ENCODE measurements at regions not wholly inside any gene's neighbourhood (a gene's known extent, or its start where the extent isn't known, plus 50 kb on each side); places are given as distances from the start of the nearest gene placed in this dataset.

GRCh38 chr22:34917239-34917638, 148.7 kb upstream of the ISX start:
- no peaks in the 10 kb centered on the region for H3K9me3 ChIP-seq (ENCODE audit: low read length)
- 1% methylated on average over 5 of the region's 5 CpGs for WGBS (ENCODE audit: low lambda C conversion rate)
- no peak overlapping the region for H3K4me2 ChIP-seq (ENCODE audit: low read depth, low read length)
- H3K36me3 ChIP-seq (replicated peaks in 1 of 2; ENCODE audit: control insufficient read depth in 1 of 2, insufficient read depth in 2 of 2, low read length in 2 of 2) = no peaks in the 10 kb centered on the region
- no TSS peak for BruUV-seq (replicated peaks)
- DNase-seq (ENCODE audit: low spot score) (no peak), FAIRE-seq (no peak), ATAC-seq (no peak)
- TF ChIP-seq ZNF615 (CRISPR knock-in tag; IDR thresholded peaks at IDR 0.05; ENCODE audit: borderline replicate concordance) = no peak
- TF ChIP-seq, protein P1, sequence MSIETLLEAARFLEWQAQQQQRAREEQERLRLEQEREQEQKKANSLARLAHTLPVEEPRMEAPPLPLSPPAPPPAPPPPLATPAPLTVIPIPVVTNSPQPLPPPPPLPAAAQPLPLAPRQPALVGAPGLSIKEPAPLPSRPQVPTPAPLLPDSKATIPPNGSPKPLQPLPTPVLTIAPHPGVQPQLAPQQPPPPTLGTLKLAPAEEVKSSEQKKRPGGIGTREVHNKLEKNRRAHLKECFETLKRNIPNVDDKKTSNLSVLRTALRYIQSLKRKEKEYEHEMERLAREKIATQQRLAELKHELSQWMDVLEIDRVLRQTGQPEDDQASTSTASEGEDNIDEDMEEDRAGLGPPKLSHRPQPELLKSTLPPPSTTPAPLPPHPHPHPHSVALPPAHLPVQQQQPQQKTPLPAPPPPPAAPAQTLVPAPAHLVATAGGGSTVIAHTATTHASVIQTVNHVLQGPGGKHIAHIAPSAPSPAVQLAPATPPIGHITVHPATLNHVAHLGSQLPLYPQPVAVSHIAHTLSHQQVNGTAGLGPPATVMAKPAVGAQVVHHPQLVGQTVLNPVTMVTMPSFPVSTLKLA (IDR thresholded peaks at IDR 0.05) = peak; percentile 82
- no peak overlapping the region for H3K27ac ChIP-seq (ENCODE audit: extremely low read length, insufficient read depth, low read length)
- no peak overlapping the region for H3K9ac ChIP-seq (ENCODE audit: insufficient read depth, low read depth, low read length)
- CTCF ChIA-PET (ENCODE audit: low intra/inter-chr PET ratio, low total read pairs) = no interaction called here
- no peak overlapping the region for H3K4me3 ChIP-seq (replicated peaks in 1 of 3; ENCODE audit: insufficient read depth in 1 of 3, low read depth in 2 of 3, low read length in 3 of 3)
- POLR2A ChIA-PET = no interaction called here
- intact Hi-C loops (cut with micrococcal nuclease; ENCODE audit: unreplicated experiment) (no loop called here), in situ Hi-C loops (cut with HindIII; ENCODE audit: extremely low pct_ligation_motif_present, low pct_unique_long_range_greater_than_20kb) (no loop called here)
- no peaks in the 10 kb centered on the region for H3K27me3 ChIP-seq (ENCODE audit: control insufficient read depth in 1 of 2, insufficient read depth in 2 of 2, low read length in 2 of 2)
- no peaks in the 10 kb centered on the region for H3K4me1 ChIP-seq (ENCODE audit: insufficient read depth, low read length)
- no peaks in the 10 kb centered on the region for H3K79me2 ChIP-seq (ENCODE audit: insufficient read depth, low read length)
- H2AFZ ChIP-seq (ENCODE audit: low read length) = no peak overlapping the region
- H4K20me1 ChIP-seq (ENCODE audit: insufficient read depth, low read length) = no peaks in the 10 kb centered on the region

GRCh38 chr22:34931026-34931425, 134.9 kb upstream of the ISX start:
- ChIA-PET CTCF (ENCODE audit: low intra/inter-chr PET ratio, low total read pairs) (no interaction called here), POLR2A (no interaction called here)
- Histone ChIP-seq H2AFZ (ENCODE audit: low read length) (no peak overlapping the region), H3K4me3 (replicated peaks in 1 of 3; ENCODE audit: insufficient read depth in 1 of 3, low read depth in 2 of 3, low read length in 3 of 3) (no peak overlapping the region), H3K9ac (ENCODE audit: insufficient read depth, low read depth, low read length) (no peak overlapping the region), H3K27me3 (ENCODE audit: control insufficient read depth in 1 of 2, insufficient read depth in 2 of 2, low read length in 2 of 2) (no peaks in the 10 kb centered on the region; a peak in 3 of 5 replicates), H3K79me2 (ENCODE audit: insufficient read depth, low read length) (no peaks in the 10 kb centered on the region), H3K9me3 (ENCODE audit: low read length) (no peaks in the 10 kb centered on the region), H3K4me1 (ENCODE audit: insufficient read depth, low read length) (no peaks in the 10 kb centered on the region), H3K4me2 (ENCODE audit: low read depth, low read length) (no peak overlapping the region), H3K27ac (ENCODE audit: extremely low read length, insufficient read depth, low read length) (no peak overlapping the region), H3K36me3 (replicated peaks in 1 of 2; ENCODE audit: control insufficient read depth in 1 of 2, insufficient read depth in 2 of 2, low read length in 2 of 2) (no peaks in the 10 kb centered on the region), H4K20me1 (ENCODE audit: insufficient read depth, low read length) (no peaks in the 10 kb centered on the region)
- FAIRE-seq (no peak), ATAC-seq (no peak), DNase-seq (ENCODE audit: low spot score) (no peak)
- BruUV-seq (replicated peaks) = no TSS peak
- intact Hi-C loops (cut with micrococcal nuclease; ENCODE audit: unreplicated experiment) (no loop called here), in situ Hi-C loops (cut with HindIII; ENCODE audit: extremely low pct_ligation_motif_present, low pct_unique_long_range_greater_than_20kb) (no loop called here)
- peak; percentile 94 for TF ChIP-seq MAFF (IDR thresholded peaks at IDR 0.05; ENCODE audit: low read depth, low read length)
- no peak for TF ChIP-seq NFYB (CRISPR knock-in tag; IDR thresholded peaks at IDR 0.05)
- peak; percentile 89 to 95 for TF ChIP-seq MAFK (conservative IDR thresholded peaks at IDR 0.05 in 1 of 2, IDR thresholded peaks at IDR 0.05 in 1 of 2; ENCODE audit: low read length in 2 of 2)
- 1% methylated on average over 4 of the region's 4 CpGs for WGBS (ENCODE audit: low lambda C conversion rate)

Measured in HepG2 (cell line).